Smooth muscle cell (in vitro differentiated cells): ENCODE measurements at regions not wholly inside any gene's neighbourhood (a gene's known extent, or its start where the extent isn't known, plus 50 kb on each side); places are given as distances from the start of the nearest gene placed in this dataset.

Source experiments
- DNase-seq: peaks from one replicate; lab custom pipeline; 2025; ENCODE audit not compliant: unreplicated experiment; lab: John Stamatoyannopoulos, UW
- H2AFZ ChIP-seq: fragments of 200-600 bp; sonication (generic); 2 replicates; pipeline ENCODE4 v1.6.0; 2016; ENCODE audit warnings: antibody characterized with exemption, low read depth, mild to moderate bottlenecking
- H3F3A ChIP-seq: fragments of 200-600 bp; sonication (generic); 2 replicates; pipeline ENCODE4 v1.6.0; 2017; ENCODE audit warnings: antibody characterized with exemption, low read depth
- H3K27ac ChIP-seq: fragments of 200-600 bp; sonication (generic); 2 replicates; pipeline ENCODE4 v1.5.1; 2016; ENCODE audit warnings: low read depth, mild to moderate bottlenecking
- H3K27me3 ChIP-seq: fragments of 200-600 bp; sonication (generic); 2 replicates; pipeline ENCODE4 v1.6.1; 2016; ENCODE audit warnings: low read depth, mild to moderate bottlenecking
- H3K36me3 ChIP-seq: fragments of 200-600 bp; sonication (generic); 2 replicates; pipeline ENCODE4 v1.5.1; 2016; ENCODE audit warnings: low read depth
- H3K4me1 ChIP-seq: fragments of 200-600 bp; sonication (generic); 2 replicates; pipeline ENCODE4 v1.5.1; 2016; ENCODE audit warnings: low read depth
- H3K4me2 ChIP-seq: fragments of 200-600 bp; sonication (generic); 2 replicates; pipeline ENCODE4 v1.6.0; 2016; ENCODE audit warnings: mild to moderate bottlenecking
- H3K4me3 ChIP-seq: fragments of 200-600 bp; sonication (generic); 2 replicates; pipeline ENCODE4 v1.5.1; 2016; ENCODE audit warnings: mild to moderate bottlenecking
- H3K79me2 ChIP-seq: fragments of 200-600 bp; sonication (generic); 2 replicates; pipeline ENCODE4 v1.6.0; 2016; ENCODE audit warnings: low read depth, mild to moderate bottlenecking
- H3K9ac ChIP-seq: fragments of 200-600 bp; sonication (generic); 2 replicates; pipeline ENCODE4 v1.6.0; 2016; ENCODE audit warnings: low read depth
- H3K9me3 ChIP-seq: fragments of 200-600 bp; sonication (generic); replicated peaks from 2 replicates; pipeline ENCODE4 v1.5.1; 2016; ENCODE audit warnings: low read depth
- H4K20me1 ChIP-seq: fragments of 200-600 bp; sonication (generic); 2 replicates; pipeline ENCODE4 v1.6.0; 2016; ENCODE audit warnings: low read depth
- WGBS: methylation state at CpG from one replicate; pipeline ENCODE4 v1.1.7; 2016; ENCODE audit warnings: low lambda C conversion rate; 5-methylcytosine and 5-hydroxymethylcytosine counted together
- TF ChIP-seq, protein P1 (sequence below): fragments of 200-600 bp; sonication (generic); IDR thresholded peaks from 2 replicates; pipeline ENCODE4 v1.5.1; 2017; ENCODE audit warnings: borderline replicate concordance, mild to moderate bottlenecking, antibody characterized with exemption; ENCODE audit not compliant: insufficient read depth, poor library complexity, severe bottlenecking

- 96% methylated on average over 12 of the region's 12 CpGs for whole genome bisulfite sequencing
- H3K36me3 ChIP-seq = no peaks in the 10 kb centered on the region
- no peaks in the 10 kb centered on the region for H4K20me1 ChIP-seq
- no peak overlapping the region for H3K4me2 ChIP-seq
- no peaks in the 10 kb centered on the region for H3K79me2 ChIP-seq
- no peak for DNase-seq
- H3K27ac ChIP-seq = no peak overlapping the region
- no peak overlapping the region for H3K9ac ChIP-seq
- H3K4me3 ChIP-seq = no peak overlapping the region
- H3K4me1 ChIP-seq = no peaks in the 10 kb centered on the region
- H2AFZ ChIP-seq = no peak overlapping the region
- no peaks in the 10 kb centered on the region for H3K27me3 ChIP-seq
- no peaks in the 10 kb centered on the region for H3K9me3 ChIP-seq
- TF ChIP-seq, protein P1, sequence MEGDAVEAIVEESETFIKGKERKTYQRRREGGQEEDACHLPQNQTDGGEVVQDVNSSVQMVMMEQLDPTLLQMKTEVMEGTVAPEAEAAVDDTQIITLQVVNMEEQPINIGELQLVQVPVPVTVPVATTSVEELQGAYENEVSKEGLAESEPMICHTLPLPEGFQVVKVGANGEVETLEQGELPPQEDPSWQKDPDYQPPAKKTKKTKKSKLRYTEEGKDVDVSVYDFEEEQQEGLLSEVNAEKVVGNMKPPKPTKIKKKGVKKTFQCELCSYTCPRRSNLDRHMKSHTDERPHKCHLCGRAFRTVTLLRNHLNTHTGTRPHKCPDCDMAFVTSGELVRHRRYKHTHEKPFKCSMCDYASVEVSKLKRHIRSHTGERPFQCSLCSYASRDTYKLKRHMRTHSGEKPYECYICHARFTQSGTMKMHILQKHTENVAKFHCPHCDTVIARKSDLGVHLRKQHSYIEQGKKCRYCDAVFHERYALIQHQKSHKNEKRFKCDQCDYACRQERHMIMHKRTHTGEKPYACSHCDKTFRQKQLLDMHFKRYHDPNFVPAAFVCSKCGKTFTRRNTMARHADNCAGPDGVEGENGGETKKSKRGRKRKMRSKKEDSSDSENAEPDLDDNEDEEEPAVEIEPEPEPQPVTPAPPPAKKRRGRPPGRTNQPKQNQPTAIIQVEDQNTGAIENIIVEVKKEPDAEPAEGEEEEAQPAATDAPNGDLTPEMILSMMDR = no peak
- H3F3A ChIP-seq = no peaks in the 10 kb centered on the region
Measured at GRCh38 chr11:70906101-70906500, 346.3 kb downstream of the SHANK2 start.

DNA sequence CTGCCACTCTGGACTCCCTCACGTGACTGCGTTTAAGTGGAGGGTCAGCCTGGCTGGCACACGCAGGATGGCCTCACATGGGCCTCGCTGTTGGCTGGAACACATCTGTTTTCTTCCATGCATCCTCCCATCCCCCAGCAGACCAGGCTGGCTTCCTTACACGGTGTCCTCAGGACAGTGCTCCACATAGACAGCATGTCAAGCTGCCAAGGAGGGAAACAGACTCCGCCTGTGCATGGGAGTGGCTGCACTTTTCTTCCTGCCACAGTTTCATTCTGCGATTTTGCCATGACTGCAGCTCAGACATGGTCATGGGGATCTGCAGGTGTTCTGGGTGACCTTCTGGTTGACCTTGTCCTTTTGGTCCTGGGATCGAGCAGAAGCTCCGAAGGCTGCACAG lies 344.2 kb downstream of the SHANK2 start:
- no peaks in the 10 kb centered on the region for H3K36me3 ChIP-seq
- WGBS = 94% methylated on average over 9 of the region's 9 CpGs
- H3K4me2 ChIP-seq = no peak overlapping the region
- H3K9ac ChIP-seq = no peak overlapping the region
- no peaks in the 10 kb centered on the region for H3K27me3 ChIP-seq
- H3K27ac ChIP-seq = no peak overlapping the region
- H2AFZ ChIP-seq = no peak overlapping the region
- no peaks in the 10 kb centered on the region for H3K79me2 ChIP-seq
- peaks cover 8% of the 10 kb centered on the region for H3K4me1 ChIP-seq
- H3F3A ChIP-seq = no peaks in the 10 kb centered on the region
- no peak overlapping the region for H3K4me3 ChIP-seq
- TF ChIP-seq, protein P1 = no peak
- no peaks in the 10 kb centered on the region for H3K9me3 ChIP-seq
- no peak for DNase-seq
- no peaks in the 10 kb centered on the region for H4K20me1 ChIP-seq

DNA sequence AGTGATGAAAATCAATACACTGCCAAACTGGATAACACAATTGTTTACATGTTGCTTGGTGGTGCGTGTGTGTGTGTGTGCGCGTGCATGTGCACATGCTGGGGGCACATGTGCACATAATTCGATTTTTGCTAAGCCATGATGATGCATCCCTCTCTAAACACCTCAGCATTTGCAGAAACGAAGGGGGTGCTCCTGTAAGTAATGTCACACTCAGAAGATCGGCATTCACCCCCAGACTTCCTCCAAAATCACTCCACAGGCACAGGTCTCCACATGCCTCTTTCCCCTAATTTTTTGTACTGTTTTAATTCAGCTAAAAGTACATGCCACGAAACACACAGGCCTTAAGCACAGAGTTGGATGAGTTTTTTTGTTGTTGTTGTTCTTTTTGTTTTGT lies 341.5 kb downstream of the SHANK2 start:
- Histone ChIP-seq H3K4me3 (no peak overlapping the region), H3F3A (no peaks in the 10 kb centered on the region), H2AFZ (no peak overlapping the region), H3K27ac (no peak overlapping the region), H3K9me3 (no peaks in the 10 kb centered on the region), H3K27me3 (no peaks in the 10 kb centered on the region), H4K20me1 (no peaks in the 10 kb centered on the region), H3K4me1 (peaks cover 23% of the 10 kb centered on the region), H3K4me2 (no peak overlapping the region), H3K36me3 (no peaks in the 10 kb centered on the region), H3K9ac (no peak overlapping the region), H3K79me2 (no peaks in the 10 kb centered on the region)
- TF ChIP-seq, protein P1 = no peak
- WGBS = 91% methylated on average over 7 of the region's 7 CpGs
- no peak for DNase-seq

GRCh38 chr11:70912226-70912840 lies 340.0 kb downstream of the SHANK2 start:
- H4K20me1 ChIP-seq = no peaks in the 10 kb centered on the region
- TF ChIP-seq, protein P1 = no peak
- H2AFZ ChIP-seq = no peak overlapping the region
- H3K9ac ChIP-seq = no peak overlapping the region
- H3F3A ChIP-seq = no peaks in the 10 kb centered on the region
- no peak for DNase-seq
- WGBS = 74% methylated on average over 11 of the region's 11 CpGs
- no peaks in the 10 kb centered on the region for H3K36me3 ChIP-seq
- no peaks in the 10 kb centered on the region for H3K79me2 ChIP-seq
- H3K4me3 ChIP-seq = no peak overlapping the region
- no peak overlapping the region for H3K27ac ChIP-seq
- no peaks in the 10 kb centered on the region for H3K27me3 ChIP-seq
- H3K9me3 ChIP-seq = no peaks in the 10 kb centered on the region
- H3K4me2 ChIP-seq = no peak overlapping the region
- peaks cover 23% of the 10 kb centered on the region for H3K4me1 ChIP-seq
